ENCODE measurements at regions not wholly inside any gene's neighbourhood (a gene's known extent, or its start where the extent isn't known, plus 50 kb on each side); places are given as distances from the start of the nearest gene placed in this dataset.

DNA sequence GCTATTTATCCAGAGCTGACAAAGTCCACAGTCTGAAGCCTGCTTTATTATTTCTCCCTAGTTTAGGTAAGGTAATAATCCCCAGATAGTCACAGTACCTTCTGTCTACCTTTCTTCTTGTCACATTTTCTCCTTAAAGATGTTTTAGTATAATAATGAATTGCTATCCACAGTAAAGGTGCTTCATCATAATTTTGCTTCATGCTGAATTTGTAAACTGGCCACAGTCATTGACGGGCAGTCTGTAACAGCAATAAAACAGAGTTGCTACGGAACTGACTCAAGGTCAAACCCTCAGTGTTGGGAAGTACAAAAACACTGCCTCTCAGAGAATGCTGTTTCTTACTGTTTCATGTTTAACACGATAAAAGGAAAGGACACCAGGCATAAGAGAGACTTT is 195.7 kb downstream of the ZNF608 start:
- POLR2A ChIA-PET, result interaction anchor here (0.7 to 0.8 kb wide), 3 partner anchors 71 to 1967 kb away, joined by 3 to 5 read pairs (median 4); no protein-coding TSS in a partner anchor
- DNase-seq (ENCODE audit: low spot score), result no peak
- intact Hi-C loops (cut with micrococcal nuclease; ENCODE audit: unreplicated experiment), result no loop called here
- Histone ChIP-seq H3K9me2 (ENCODE audit: insufficient read depth, low read length) (no peaks in the 10 kb centered on the region), H3K4me2 (ENCODE audit: low read length) (no peak overlapping the region), H3K4me1 (ENCODE audit: insufficient read depth, low read length, poor library complexity, severe bottlenecking) (no peaks in the 10 kb centered on the region), H2AFZ (ENCODE audit: low read length) (no peak overlapping the region), H3K9me3 (ENCODE audit: low read length) (no peaks in the 10 kb centered on the region), H3K79me2 (ENCODE audit: insufficient read depth, low read depth, low read length) (no peaks in the 10 kb centered on the region), H4K20me1 (ENCODE audit: insufficient read depth, low read length) (no peaks in the 10 kb centered on the region), H3K27ac (ENCODE audit: low read depth, low read length, poor library complexity, severe bottlenecking) (no peak overlapping the region), H3K4me3 (ENCODE audit: low read depth, low read length, poor library complexity, severe bottlenecking) (no peak overlapping the region), H3K36me3 (ENCODE audit: insufficient read depth, low read length) (no peaks in the 10 kb centered on the region)
- CTCF ChIA-PET (ENCODE audit: unreplicated experiment), result no interaction called here
- TF ChIP-seq, protein P1, sequence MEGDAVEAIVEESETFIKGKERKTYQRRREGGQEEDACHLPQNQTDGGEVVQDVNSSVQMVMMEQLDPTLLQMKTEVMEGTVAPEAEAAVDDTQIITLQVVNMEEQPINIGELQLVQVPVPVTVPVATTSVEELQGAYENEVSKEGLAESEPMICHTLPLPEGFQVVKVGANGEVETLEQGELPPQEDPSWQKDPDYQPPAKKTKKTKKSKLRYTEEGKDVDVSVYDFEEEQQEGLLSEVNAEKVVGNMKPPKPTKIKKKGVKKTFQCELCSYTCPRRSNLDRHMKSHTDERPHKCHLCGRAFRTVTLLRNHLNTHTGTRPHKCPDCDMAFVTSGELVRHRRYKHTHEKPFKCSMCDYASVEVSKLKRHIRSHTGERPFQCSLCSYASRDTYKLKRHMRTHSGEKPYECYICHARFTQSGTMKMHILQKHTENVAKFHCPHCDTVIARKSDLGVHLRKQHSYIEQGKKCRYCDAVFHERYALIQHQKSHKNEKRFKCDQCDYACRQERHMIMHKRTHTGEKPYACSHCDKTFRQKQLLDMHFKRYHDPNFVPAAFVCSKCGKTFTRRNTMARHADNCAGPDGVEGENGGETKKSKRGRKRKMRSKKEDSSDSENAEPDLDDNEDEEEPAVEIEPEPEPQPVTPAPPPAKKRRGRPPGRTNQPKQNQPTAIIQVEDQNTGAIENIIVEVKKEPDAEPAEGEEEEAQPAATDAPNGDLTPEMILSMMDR (conservative IDR thresholded peaks at IDR 0.05; ENCODE audit: low read length), result no peak
- BruUV-seq (replicated peaks), result no TSS peak

DNA sequence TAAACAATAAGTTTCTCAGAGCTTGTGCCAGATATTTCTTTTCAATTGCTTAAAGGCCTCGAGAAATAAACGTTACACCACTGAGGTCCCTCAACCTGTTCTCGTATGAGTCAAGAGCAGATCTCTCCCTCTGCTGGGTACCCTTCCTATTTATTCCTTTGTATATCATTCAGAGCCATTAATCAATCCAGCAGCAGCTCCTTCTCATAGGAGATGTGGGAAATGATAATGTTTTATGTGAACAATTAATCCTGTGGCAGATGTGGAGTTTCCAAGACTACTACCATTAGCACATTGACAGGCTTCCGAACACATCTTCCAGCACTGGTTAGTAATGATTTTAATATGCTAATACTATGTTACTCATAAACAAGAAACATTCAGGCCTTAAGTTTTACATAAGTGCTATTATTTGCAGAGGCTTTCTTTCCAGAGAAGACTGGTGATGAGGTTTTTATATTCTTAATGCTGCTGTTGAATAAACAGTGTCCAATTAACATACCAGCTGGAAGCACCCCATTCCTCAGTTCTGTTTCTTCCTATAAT is 196.5 kb downstream of the ZNF608 start:
- intact Hi-C loops (cut with micrococcal nuclease; ENCODE audit: unreplicated experiment), result no loop called here
- no peak for DNase-seq (ENCODE audit: low spot score)
- CTCF ChIA-PET (ENCODE audit: unreplicated experiment), result no interaction called here

DNA sequence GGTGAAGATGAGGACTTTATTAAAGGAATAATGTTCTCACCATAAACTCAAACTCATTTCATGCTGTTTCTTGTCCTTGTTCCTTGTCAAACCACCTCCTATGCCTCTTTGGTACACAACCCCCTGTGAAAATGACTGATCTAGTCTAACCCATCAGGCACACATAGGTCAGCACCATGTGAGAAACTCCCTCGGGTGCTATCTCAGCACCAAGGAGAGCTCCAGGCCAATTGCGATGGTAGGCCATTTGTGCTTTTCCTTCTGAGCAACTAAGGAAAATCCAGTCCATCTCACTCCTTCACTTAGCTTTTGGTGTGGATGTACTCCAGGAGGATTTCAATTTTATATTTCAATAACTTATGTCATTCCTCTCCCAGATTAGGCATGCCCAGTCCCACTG is 199.8 kb downstream of the ZNF608 start:
- BruUV-seq (replicated peaks), result no TSS peak

More for the DNA sequence above, 196.5 kb downstream of the ZNF608 start:
- Histone ChIP-seq H3K36me3 (ENCODE audit: insufficient read depth, low read length) (no peaks in the 10 kb centered on the region), H3K79me2 (ENCODE audit: insufficient read depth, low read depth, low read length) (no peaks in the 10 kb centered on the region), H3K27ac (ENCODE audit: low read depth, low read length, poor library complexity, severe bottlenecking) (no peak overlapping the region), H4K20me1 (ENCODE audit: insufficient read depth, low read length) (no peaks in the 10 kb centered on the region), H3K4me3 (ENCODE audit: low read depth, low read length, poor library complexity, severe bottlenecking) (no peak overlapping the region), H3K9me2 (ENCODE audit: insufficient read depth, low read length) (no peaks in the 10 kb centered on the region), H3K4me1 (ENCODE audit: insufficient read depth, low read length, poor library complexity, severe bottlenecking) (peaks cover 1% of the 10 kb centered on the region), H3K4me2 (ENCODE audit: low read length) (no peak overlapping the region), H2AFZ (ENCODE audit: low read length) (no peak overlapping the region), H3K9me3 (ENCODE audit: low read length) (no peaks in the 10 kb centered on the region)
- no TSS peak for BruUV-seq (replicated peaks)
- TF ChIP-seq EZH2phosphoT487 (IDR thresholded peaks at IDR 0.05; ENCODE audit: borderline replicate concordance, low read depth, low read length), result no peak
- TF ChIP-seq, protein P1 (conservative IDR thresholded peaks at IDR 0.05; ENCODE audit: low read length), result no peak
- POLR2A ChIA-PET, result interaction anchor here (0.5 to 0.8 kb wide), 4 partner anchors 11 to 866 kb away, joined by 3 to 5 read pairs (median 3); no protein-coding TSS in a partner anchor

More for the DNA sequence above, 199.8 kb downstream of the ZNF608 start:
- Histone ChIP-seq H3K4me1 (ENCODE audit: insufficient read depth, low read length, poor library complexity, severe bottlenecking) (peaks cover 11% of the 10 kb centered on the region), H3K36me3 (ENCODE audit: insufficient read depth, low read length) (no peaks in the 10 kb centered on the region), H3K9me2 (ENCODE audit: insufficient read depth, low read length) (no peaks in the 10 kb centered on the region), H3K4me3 (ENCODE audit: low read depth, low read length, poor library complexity, severe bottlenecking) (no peak overlapping the region), H3K4me2 (ENCODE audit: low read length) (no peak overlapping the region), H2AFZ (ENCODE audit: low read length) (no peak overlapping the region), H3K27ac (ENCODE audit: low read depth, low read length, poor library complexity, severe bottlenecking) (no peak overlapping the region), H3K79me2 (ENCODE audit: insufficient read depth, low read depth, low read length) (no peaks in the 10 kb centered on the region), H3K9me3 (ENCODE audit: low read length) (no peaks in the 10 kb centered on the region), H4K20me1 (ENCODE audit: insufficient read depth, low read length) (no peaks in the 10 kb centered on the region)
- peak; percentile 16 for DNase-seq (ENCODE audit: low spot score)
- no peak for TF ChIP-seq EZH2phosphoT487 (IDR thresholded peaks at IDR 0.05; ENCODE audit: borderline replicate concordance, low read depth, low read length)
- TF ChIP-seq, protein P1 (conservative IDR thresholded peaks at IDR 0.05; ENCODE audit: low read length), result no peak
- intact Hi-C loops (cut with micrococcal nuclease; ENCODE audit: unreplicated experiment), result no loop called here
- CTCF ChIA-PET (ENCODE audit: unreplicated experiment), result no interaction called here
- POLR2A ChIA-PET, result interaction anchor here (0.9 to 1.8 kb wide), 2 partner anchors 9 to 14 kb away, joined by 3 to 4 read pairs; no protein-coding TSS in a partner anchor
